IPS DF 4.7 (cell line): ENCODE measurements at regions not wholly inside any gene's neighbourhood (a gene's known extent, or its start where the extent isn't known, plus 50 kb on each side); places are given as distances from the start of the nearest gene placed in this dataset.

Experiments
- DNase-seq: peaks from one replicate; pipeline ENCODE4 v3.0.0-alpha.2; 2013; ENCODE audit warnings: low spot score; ENCODE audit errors: extremely low read depth

DNA sequence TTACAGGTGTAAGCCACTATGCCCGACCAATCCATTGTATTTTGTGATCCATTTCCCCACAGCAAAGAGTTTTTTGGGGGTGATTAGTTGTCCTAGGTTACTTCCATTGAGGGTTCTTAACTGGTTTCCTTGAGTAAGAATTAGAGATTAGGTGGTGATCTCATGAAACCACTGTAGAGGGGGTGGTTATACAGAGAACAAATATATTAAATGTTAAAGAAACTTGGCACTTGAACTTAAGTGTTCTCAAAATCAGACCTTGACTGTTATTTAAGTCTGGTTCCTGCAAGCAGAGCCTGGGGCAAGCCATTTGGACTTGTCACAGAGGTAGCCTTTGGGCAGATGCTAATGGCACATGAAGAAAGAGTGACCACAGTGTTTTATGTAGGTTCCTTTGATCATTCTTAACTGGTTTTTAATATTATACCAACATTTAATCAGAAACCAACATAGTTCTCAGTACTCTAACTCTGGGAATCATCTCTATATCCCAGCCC lies 288.5 kb downstream of the SOX4 start:
- no peak for DNase-seq

DNA sequence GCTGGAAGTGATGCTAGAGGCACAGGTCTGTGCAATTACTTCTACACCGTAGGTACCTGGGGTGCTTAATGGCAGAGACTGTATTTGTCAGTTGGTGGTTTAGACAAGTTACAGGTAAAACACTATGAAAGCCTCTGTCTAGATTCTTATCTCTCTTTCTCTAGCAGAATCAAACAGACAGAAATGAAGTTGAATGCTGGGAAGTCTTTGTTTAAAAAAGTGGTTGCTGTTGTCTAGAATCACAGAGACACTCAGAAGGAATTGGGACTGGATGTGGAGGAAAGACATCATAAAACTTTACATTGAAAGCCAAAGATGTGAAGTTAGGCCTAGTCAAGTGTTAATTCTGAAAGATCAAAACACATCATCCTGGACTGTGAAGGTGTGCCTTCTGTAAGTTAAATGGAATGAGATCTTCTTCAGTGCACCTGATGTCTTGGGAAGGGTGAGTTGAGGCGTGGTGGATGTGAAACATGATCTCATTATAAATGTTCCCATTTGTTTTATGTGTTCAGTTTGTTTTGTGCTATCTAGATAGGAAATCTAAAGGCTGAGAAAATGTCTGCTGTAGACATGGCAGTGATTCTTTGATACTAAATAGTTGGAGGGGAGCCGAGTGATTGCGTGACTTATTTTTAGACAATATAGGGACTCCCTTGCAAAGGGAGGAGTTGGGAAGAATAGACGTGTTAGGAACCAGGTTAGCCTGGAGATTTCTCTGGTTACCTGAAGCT lies 290.2 kb downstream of the SOX4 start:
- DNase-seq = no peak

DNA sequence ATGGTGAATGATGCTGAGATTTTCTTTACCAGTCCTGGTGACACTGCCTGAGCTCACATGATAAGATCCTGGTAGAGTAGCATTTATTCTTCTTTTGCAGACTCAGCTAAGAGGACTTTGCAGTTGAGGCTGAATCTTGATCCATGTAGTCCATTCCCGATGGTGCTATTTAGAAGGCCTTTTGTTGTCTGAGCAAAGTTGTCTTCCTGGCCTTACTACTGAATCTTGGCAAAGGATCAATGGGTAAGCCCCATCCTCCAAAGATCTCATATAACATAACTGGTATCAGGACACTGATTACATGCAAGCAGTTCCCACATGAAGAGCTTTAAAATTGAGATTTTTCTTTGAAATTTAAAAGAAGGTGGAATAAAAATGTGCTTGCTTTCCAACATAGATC lies 291.6 kb downstream of the SOX4 start:
- DNase-seq = no peak

DNA sequence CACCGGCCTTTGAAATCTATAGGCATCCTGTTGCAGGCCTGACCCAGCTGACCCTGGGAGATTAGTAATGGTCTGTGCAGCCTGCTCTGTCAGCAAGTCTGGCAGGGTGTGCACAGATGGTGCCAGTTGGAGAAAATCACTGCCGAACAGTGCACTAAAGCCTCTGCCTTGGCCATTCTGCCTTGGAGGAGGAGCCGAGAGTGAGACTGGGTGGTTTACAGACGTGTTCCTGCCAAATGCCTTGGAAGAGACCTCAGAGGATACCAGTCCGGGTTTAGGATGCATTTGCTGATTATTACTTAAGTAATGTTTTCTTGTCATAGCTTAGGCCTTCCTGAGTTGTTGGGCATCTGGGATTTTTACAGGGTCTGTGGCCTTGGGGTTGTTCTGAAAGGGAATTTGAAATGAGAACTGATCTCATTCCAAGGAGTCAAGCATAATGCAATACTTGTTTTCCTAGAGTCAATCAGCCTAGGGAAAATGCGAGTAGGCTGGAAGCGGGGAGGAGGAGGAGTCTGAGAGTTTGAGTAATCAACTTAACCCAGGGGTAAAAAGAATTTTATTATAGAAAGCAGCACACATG lies 292.1 kb downstream of the SOX4 start:
- DNase-seq = no peak

DNA sequence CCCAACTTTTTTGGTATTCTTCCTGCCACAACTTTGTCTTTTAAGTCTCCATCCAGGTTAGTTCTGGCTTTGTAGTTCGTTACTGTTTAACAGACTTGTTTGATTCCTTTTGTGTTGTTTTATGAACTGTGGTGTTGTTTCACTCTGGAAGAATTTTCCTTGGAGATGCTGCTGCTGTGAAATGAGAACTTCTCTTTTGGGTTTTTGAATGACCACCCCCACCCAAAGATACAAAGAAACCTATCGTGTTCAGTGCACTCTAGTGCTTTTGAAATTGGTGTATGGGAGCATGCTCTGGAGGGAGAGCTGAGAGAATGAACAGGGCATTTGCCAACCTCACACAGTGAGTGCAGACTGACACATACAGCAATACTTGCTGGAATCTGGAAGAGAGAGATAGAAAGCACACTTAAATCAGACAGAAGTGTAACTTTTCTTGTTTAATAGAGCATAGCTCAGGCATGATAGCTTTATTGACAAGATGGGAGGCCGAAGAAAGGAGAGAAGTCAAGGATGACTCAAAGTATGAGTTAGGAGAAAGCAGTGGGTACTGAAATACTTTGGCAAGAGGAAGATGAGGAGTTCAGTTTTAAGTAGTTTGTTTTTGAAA lies 293.1 kb downstream of the SOX4 start:
- DNase-seq = no peak

DNA sequence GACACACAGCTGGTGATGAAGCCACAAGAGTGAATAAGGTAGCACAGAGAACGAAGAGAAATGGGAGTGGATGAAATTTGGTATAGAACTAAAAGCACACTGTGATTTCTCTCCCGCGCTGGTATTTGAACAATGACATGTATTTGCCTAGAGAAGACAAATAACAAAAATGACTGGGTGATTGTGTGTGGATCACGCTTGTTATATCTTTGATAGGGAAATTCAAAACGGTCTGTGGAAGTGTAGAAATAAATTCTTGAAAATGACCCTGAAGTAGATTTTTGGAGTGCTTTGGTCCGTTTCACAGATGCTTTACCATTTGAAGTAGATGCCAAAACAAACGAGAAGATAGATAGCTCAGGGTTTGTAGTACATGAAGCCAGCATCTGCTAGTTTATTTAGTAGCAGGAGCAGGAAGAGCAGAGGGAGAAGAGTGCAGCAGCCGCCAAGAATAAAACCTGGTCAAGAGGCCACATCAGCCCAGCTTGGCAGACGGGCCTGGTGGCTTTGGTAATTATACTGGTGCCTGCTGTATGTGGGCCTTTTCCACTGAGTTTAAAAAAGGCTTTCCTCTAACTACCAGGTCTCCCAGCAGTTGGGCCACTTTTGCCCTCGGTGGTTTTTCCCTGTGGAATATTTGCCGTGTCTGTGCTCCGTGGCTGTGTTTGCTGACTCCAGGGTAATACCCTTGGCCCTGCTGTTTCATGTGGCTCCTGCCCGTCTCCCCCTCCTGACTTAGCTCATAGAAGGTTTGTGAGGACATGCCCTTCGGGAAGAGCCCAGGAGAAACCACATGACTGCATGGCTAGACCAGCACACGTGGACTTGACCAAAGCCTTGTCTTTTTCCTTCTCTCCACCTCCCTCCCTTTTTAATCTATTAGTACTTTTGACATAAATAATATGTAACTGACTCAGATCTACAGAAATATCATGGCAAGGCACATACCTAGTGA lies 294.0 kb downstream of the SOX4 start:
- no peak for DNase-seq

DNA sequence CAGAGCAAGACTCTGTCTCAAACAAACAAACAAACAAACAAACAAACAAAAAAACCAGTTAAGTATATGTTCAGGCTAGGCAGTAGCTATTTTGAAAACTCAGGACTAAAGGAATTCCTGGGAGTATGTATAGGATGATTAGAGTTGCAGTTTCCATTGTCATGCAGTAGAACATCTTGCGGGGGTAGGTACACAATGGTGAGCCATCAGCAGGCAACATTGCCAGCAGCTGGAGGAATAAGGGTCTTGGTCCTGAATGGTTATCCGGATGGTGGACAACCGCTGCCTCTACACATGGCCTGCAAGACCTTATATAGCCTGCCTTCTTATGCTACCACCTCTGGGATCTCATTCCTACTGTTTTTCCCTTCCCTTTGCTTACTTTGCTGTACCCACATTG lies 297.5 kb downstream of the SOX4 start:
- DNase-seq = no peak

DNA sequence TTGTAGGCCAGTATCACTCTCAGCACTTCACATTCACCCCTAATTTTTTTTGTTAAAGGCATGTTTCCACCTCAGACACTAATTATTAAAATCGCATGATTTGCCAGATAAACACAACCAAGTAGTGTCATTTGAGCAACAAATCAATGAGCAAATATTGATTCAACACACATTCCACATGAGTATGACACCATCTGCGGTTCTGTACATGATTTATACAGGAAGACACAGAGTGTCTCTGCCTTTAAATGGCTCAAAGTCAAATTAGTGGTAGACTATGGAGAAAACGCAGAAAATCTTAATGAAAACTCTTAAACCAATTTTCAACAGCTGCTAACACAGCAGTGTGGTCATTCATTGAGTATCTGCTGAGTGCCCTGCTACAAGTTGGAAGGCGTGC lies 300.2 kb downstream of the SOX4 start:
- no peak for DNase-seq

DNA sequence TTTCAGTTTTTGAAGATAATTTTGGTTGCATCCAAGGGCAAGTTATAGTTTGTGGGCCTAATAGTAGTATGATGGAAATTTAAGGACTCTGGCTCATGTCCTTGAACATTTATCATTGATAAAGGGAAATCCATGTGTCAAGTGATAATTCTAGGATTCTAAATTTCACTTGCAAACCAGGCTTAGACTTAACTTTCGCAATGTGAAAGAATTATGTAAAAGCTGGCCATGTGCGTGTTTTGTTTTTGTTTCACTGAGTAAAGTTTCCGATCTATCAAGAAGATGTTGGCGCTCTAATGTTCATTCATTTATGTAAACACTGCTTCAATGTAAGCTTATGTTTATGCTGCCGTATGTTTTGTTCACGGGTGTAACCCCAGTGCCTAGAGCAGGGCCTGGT lies 302.0 kb downstream of the SOX4 start:
- DNase-seq = no peak

DNA sequence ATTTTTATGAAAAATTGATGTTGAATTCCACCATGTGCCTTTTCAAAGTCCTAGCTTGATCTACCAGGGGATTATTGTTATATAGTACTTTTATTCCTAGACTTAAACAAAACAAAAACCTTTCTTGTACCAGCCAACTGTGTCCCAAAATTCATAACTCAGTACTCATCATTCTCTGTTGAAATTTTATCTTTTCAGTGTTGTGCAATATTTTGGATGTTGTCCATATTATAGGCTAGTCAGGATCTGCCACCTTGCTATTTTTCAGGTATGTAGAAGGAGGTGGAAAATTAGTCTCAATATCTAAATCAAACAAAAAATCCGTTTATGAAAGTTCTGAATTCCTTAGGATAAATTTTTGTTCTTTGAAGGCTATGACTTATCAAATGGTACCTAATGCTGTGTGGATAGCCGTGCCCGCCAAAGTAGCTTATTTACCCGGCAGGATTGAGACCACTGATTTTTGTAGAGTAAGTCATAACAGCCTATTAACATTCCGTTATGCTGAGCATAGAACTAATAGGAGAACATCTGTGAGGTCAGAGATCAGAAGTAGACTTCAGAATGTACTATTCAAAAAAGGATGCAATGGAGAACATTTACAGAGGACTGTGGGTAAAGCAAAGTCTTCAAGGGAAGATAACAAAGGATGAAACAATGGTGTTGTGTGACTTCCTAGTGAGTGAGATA lies 304.7 kb downstream of the SOX4 start:
- no peak for DNase-seq

DNA sequence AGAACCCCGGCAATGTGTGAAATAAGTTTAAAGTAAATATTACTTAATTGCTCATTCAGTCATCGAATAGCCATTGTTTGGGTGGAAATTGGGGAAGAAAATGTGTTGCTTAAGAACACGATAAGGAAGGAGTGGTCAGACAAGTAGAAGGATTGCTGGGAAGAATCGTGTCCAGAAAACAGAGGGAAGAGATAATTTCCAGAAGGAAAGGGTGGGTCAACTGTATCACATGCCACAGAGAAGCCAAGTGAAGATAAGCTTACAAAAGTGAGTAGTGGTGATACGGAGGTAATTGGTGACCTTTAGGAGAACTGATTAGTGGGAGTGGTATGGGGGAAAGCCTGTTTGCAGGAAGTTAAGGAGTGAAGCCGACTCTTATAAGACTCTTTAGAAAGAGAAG lies 306.2 kb downstream of the SOX4 start:
- DNase-seq = no peak

DNA sequence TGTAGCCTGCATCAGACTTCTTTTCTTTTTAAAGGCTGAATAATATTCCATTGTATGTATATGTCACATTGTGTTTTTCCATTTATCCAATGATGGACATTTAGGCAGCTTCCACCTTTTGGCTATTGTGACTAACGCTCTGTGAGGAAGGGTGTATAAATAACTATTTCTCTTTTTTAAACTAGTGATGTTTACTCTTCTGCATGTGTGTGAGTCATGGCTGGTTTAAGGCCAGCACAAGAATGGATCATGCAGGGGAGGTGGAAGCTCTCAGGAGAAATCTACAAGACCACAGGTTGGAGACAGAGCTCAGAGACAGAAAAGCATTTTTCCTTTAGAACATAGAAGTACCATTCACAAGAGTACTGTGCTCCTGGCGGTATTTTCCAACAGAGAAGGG lies 307.2 kb downstream of the SOX4 start:
- DNase-seq = no peak

DNA sequence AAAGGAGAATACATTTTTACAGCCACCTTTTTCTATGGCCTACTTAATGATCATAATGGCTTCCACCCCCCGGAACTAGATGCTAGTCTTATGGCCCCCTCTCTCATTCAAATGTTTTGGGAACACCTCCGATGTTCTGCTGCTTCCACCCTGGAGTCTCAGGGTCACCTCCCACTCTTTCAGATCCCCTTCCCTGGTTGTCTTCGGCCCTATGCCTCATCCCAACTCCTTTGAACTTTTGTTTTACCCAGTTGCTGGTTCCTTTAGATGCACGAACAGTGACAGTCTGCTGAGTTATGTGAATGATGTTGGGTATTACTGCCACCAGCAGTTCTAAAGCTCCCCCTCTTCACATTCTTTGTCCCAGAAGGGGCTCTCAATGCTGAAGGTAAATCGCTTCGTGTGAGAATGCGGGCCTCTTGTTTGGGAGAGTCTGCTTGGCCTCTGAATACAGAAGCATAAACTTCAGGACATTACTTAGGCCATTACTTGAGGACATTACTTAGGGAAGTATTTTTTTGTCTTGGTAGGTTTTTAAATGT lies 309.1 kb downstream of the SOX4 start:
- no peak for DNase-seq

DNA sequence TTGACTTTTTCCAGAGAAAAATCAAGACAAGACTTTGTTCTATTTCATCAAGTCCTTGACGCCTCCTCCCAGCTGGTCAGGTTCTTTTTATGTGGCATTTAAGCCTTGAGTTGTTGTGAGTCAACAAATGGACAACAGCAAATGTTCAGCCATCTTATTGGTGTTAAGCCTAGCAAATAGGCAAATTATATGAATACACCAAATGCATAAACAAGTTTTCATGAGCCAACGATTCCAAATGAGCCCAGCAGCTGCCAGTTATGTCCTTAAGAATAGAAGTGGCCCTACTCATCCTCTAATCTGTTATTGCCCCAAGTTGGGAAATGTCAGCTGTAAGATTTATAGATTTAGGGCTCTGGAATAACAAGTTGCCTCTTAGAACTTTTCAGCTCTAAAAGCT lies 312.0 kb downstream of the SOX4 start:
- no peak for DNase-seq

DNA sequence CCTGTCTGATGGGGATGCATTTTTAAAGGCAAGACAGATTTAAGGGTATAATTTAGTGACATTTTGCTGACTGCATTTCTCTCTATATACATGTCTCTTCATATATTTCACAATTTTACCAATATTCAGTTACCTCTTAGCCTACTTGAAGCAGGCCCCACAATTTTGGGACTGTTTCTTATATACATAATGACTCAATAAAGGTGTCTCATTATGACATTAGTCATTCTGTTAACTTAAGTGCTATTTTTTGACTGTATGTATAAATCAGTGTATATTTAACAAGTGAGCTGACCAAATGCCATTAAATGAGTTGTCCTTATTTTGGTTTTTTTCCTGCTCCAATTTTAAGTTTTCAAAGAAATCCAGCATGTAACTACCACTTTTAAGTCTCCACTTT lies 313.3 kb downstream of the SOX4 start:
- DNase-seq = no peak

DNA sequence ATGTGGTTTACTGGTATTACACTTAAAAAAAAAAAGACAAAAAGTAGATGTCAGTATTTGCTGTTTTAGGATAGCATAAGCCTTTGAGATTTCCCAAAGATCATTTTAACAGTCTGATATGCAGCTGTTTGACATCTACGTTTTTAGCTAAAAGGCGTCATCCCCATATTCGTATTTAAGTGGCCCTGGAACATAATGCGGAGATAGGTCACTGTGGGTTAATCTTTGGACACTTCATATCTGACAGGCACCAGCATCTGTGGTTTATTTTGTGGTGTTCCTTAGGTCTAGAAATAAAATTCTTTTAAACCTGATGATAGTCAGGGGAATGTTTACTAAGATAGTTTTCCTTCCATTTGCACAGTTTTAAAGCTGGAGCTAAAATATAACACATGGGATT lies 313.7 kb downstream of the SOX4 start:
- no peak for DNase-seq

DNA sequence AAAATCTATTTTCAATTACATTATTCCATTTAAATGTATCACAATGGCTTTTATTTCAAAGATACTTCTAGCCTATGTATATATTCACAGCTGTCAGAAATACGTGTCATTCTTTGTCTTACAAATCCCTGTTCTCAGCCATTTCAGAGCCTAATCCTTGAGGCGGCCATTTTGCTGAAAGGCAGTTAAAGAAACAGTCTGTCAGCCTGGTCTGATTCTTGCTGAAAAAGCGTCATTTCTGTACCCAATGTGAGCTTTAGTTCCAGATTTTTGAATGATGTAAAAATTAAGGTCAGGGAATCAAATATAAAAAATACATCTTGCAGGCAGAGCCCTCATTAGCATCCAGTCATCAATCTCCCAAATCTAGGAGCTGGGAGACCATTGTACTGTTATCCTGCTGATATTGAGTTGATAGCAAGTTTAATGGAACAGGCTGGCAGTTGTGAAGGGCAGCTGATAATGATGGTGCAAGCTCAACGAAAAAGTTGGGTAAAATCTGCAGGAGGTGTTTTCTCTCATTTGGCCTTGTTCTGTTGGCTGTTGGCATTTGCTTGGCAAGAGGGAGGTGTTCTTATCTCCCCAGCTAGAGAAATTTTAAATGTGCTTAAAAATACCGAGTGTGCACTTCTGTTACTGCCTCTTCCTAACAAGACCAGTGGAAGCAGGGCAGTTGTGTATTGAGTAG lies 314.8 kb downstream of the SOX4 start:
- no peak for DNase-seq

DNA sequence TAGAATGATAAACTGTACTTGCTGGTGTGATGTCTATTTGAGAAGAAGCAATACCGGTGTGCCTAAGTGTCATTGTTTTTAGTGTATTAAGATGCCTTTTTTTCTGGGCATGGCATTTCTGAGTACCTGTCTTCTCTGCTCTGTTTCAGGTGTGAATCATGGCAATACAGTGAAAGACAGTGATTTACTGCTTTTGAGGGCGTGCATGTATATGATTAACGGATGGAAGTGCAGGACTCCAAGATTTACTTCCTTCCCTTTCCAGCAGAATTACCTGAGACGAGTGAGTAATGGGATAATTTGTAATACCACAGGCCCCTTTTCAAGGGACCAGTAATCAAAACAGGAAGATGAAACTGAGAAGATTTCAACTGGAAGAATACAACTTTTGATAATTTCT lies 315.8 kb downstream of the SOX4 start:
- DNase-seq = no peak

DNA sequence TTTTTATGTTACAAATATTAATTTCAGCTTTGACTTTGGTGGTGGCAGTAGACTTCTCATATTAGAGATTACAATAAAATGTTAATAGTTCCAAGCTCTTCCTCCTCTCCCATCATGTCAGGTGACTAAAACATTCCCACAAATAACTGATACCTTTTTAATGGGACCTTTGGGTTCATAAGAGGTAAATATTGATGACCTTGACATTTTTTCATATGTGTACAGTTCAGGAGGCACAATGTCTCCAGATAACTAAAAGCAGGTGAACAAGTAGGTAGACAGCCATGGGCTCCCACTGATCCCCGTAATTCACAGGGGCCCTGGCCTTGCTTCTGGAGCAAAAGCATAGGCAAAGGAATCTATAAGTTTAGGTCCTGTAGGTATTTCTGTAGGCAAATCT lies 317.7 kb downstream of the SOX4 start:
- no peak for DNase-seq

DNA sequence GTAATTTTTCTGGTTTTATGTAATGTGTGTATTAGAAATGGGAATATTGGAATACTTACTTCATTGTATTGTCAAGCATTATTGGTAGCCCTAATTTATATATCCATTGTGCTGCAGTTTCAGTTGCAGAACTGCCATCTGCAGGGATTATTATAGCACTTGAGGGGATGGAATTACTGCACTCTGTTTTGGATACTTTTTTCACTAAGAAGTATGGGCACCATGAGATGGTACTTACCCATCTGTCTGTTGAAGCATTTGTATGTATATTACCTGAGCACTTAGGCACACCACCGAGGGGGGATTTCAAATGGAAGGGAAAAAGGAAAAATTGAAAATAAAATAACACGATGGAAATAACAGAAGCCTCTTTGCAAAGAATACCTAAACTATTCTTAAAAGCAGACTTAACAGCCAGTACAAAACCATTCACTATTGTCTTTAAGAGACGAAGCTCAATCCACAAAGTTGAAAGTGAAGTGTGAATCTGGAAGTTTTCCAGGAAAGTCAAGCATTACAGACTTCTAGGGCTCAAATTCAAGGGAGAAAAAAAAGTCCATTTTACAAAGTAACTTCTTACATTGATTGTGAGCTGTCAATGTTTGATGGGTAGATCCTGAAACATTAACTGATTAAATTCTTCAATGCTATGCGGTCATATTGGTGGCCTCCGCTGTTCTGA lies 318.7 kb downstream of the SOX4 start:
- no peak for DNase-seq
